Right lobe of liver (tissue), 6 donors: ENCODE measurements at regions not wholly inside any gene's neighbourhood (a gene's known extent, or its start where the extent isn't known, plus 50 kb on each side); places are given as distances from the start of the nearest gene placed in this dataset.

Experiments used
- ATAC-seq, 4 donors: fragments of 200-7000 bp; cut with Tn5 transposase; one replicate each; pipeline ENCODE4 v1.9.1; 2020; ENCODE audit warnings: mild to moderate bottlenecking in 4 of 4, moderate library complexity in 4 of 4
- DNase-seq, 3 donors: peaks; one replicate each; pipeline ENCODE4 v3.0.0-alpha.2; 2020
- H3K27ac ChIP-seq, 3 donors: fragments of 200-600 bp; one replicate each; pipeline ENCODE4 v1.8.0; 2022
- H3K27me3 ChIP-seq, 2 donors: fragments of 200-600 bp; one replicate each; pipeline ENCODE4 v1.8.0; 2022
- H3K36me3 ChIP-seq, 4 donors: fragments of 200-600 bp; sonication (generic) in 1 of 4; one replicate each; pipeline versions ENCODE4 v1.5.1 to v1.8.0; 2017 to 2022; ENCODE audit warnings: control low read depth in 1 of 4
- H3K4me1 ChIP-seq, 4 donors: fragments of 200-600 bp; sonication (generic) in 1 of 4; one replicate each; pipeline versions ENCODE4 v1.5.1 to v1.8.0; 2017 to 2022; ENCODE audit warnings: control low read depth in 1 of 4
- H3K4me3 ChIP-seq, 3 donors: fragments of 200-600 bp; one replicate each; pipeline ENCODE4 v1.8.0; 2022
- H3K9me3 ChIP-seq, 4 donors: fragments of 200-600 bp; sonication (generic) in 1 of 4; one replicate each; pipeline versions ENCODE4 v1.5.1 to v1.8.0; 2017 to 2022; ENCODE audit warnings: control low read depth in 1 of 4
- CTCF ChIP-seq, 4 donors: fragments of 200-600 bp in 3 of 4; fragments of 450-650 bp in 1 of 4; IDR thresholded peaks; one replicate each; pipeline versions ENCODE4 v1.5.1 to v1.8.0; 2016 to 2022; ENCODE audit warnings: antibody characterized with exemption in 4 of 4, mild to moderate bottlenecking in 2 of 4
- POLR2A ChIP-seq: fragments of 450-650 bp; IDR thresholded peaks from one replicate; pipeline ENCODE4 v1.6.1; 2017; ENCODE audit warnings: antibody characterized with exemption, mild to moderate bottlenecking
- WGBS: methylation state at CpG from one replicate; pipeline ENCODE4 v1.1.6; 2018; ENCODE audit warnings: low coverage, low lambda C conversion rate; ENCODE audit not compliant: insufficient coverage; ENCODE audit errors: missing lambda C conversion rate; 5-methylcytosine and 5-hydroxymethylcytosine counted together
- intact Hi-C, 2 donors: fragments of 100-400 bp; cut with DNase I; formaldehyde crosslinking; loops; one replicate each; pipeline versions ENCODE4 v1.11.2 to v1.14.1; 2022
- donor health status: DM: no; HTN: yes; CAD: no.
- donor health status: DM: no; HTN: no; CAD: no.
- donor health status: DM: no; HTN: no; CAD: no.
- donor health status: DM: no; HTN: yes; CAD: no.
- donor health status: DM: no; HTN: yes; CAD: no.

GRCh38 chr1:17927952-17928351 lies 172.8 kb downstream of the ACTL8 start:
- Histone ChIP-seq H3K36me3 (no peaks in the 10 kb centered on the region), H3K27me3 (no peaks in the 10 kb centered on the region), H3K27ac (no peak overlapping the region), H3K4me1 (no peaks in the 10 kb centered on the region), H3K9me3 (no peaks in the 10 kb centered on the region), H3K4me3 (no peak overlapping the region)
- intact Hi-C loops, result loop anchor here in 1 of 2 donors (10.0 kb wide), 1 partner anchor 177 kb away; the partner anchor contains the start of gene IGSF21
- TF ChIP-seq POLR2A (no peak), CTCF (IDR thresholded peaks at IDR 0.05) (no peak)
- ATAC-seq (no peak), DNase-seq (no peak)
- WGBS, result 47% methylated on average over 7 of the region's 7 CpGs

- DNase-seq (no peak), ATAC-seq (no peak)
- WGBS, result 43% methylated on average over 4 of the region's 6 CpGs
- no peak overlapping the region for H3K4me3 ChIP-seq
- H3K4me1 ChIP-seq, result no peaks in the 10 kb centered on the region
- no peak overlapping the region for H3K27ac ChIP-seq
- intact Hi-C loops, result loop anchor here in 1 of 2 donors (10.0 kb wide), 1 partner anchor 176 kb away; the partner anchor contains the start of gene IGSF21
- H3K27me3 ChIP-seq, result no peaks in the 10 kb centered on the region
- no peaks in the 10 kb centered on the region for H3K9me3 ChIP-seq
- no peak for TF ChIP-seq POLR2A
- TF ChIP-seq CTCF (IDR thresholded peaks at IDR 0.05), result no peak
- no peaks in the 10 kb centered on the region for H3K36me3 ChIP-seq
Observed at GRCh38 chr1:17929224-17929623, 174.1 kb downstream of the ACTL8 start.

- Histone ChIP-seq H3K9me3 (no peaks in the 10 kb centered on the region), H3K4me1 (no peaks in the 10 kb centered on the region), H3K27me3 (no peaks in the 10 kb centered on the region), H3K27ac (no peak overlapping the region), H3K4me3 (no peak overlapping the region), H3K36me3 (no peaks in the 10 kb centered on the region)
- DNase-seq (no peak), ATAC-seq (no peak)
- WGBS, result 33% methylated on average over 3 of the region's 4 CpGs
- intact Hi-C loops, result no loop called here
- TF ChIP-seq CTCF (IDR thresholded peaks at IDR 0.05), result no peak
- TF ChIP-seq POLR2A, result no peak
Observed at GRCh38 chr1:17930635-17931034, 175.5 kb downstream of the ACTL8 start.

GRCh38 chr1:17932164-17932563 lies 175.4 kb upstream of the IGSF21 start:
- no peak for DNase-seq
- ATAC-seq, result no peak
- Histone ChIP-seq H3K9me3 (no peaks in the 10 kb centered on the region), H3K36me3 (no peaks in the 10 kb centered on the region), H3K4me3 (no peak overlapping the region), H3K4me1 (no peaks in the 10 kb centered on the region), H3K27ac (no peak overlapping the region), H3K27me3 (no peaks in the 10 kb centered on the region)
- 50% methylated on average over 2 of the region's 4 CpGs for WGBS
- TF ChIP-seq CTCF (IDR thresholded peaks at IDR 0.05) (no peak), POLR2A (no peak)
- intact Hi-C loops, result no loop called here

GRCh38 chr1:17933501-17933900 lies 174.1 kb upstream of the IGSF21 start:
- intact Hi-C loops, result no loop called here

More at GRCh38 chr1:17933501-17933900, 174.1 kb upstream of the IGSF21 start:
- no peak for DNase-seq
- Histone ChIP-seq H3K4me1 (no peaks in the 10 kb centered on the region), H3K27me3 (no peaks in the 10 kb centered on the region), H3K9me3 (no peaks in the 10 kb centered on the region), H3K4me3 (no peak overlapping the region), H3K27ac (no peak overlapping the region), H3K36me3 (no peaks in the 10 kb centered on the region)
- no peak for ATAC-seq
- WGBS, result 47% methylated on average over 7 of the region's 7 CpGs
- no peak for TF ChIP-seq POLR2A
- TF ChIP-seq CTCF (IDR thresholded peaks at IDR 0.05), result no peak
